CD4-positive, alpha-beta T cell treated with Interleukin-4 for 4 hours (primary cell): ENCODE measurements at regions not wholly inside any gene's neighbourhood (a gene's known extent, or its start where the extent isn't known, plus 50 kb on each side); places are given as distances from the start of the nearest gene placed in this dataset.

Source experiments
- DNase-seq: peaks from one replicate; pipeline ENCODE4 v3.0.0-alpha.2; 2020

DNA sequence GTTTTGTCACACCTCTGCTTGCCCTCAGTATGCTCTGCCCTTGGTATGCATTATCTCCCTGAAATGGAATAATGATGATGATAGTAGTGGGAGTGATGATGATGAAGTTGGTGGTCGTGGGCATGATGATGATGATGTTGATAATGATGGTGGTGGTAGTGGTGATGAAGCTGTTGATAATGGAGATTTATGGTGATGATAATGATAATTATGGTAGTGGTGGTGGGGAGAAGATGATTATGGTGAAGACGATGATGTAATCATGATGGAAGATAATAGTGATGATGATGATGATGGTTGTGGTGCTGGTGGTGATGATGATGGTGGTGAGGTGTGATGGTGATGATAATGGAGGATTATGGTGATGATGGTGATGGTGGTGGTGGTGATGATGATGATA is 390.1 kb upstream of the EEF2KMT start:
- no peak for DNase-seq

DNA sequence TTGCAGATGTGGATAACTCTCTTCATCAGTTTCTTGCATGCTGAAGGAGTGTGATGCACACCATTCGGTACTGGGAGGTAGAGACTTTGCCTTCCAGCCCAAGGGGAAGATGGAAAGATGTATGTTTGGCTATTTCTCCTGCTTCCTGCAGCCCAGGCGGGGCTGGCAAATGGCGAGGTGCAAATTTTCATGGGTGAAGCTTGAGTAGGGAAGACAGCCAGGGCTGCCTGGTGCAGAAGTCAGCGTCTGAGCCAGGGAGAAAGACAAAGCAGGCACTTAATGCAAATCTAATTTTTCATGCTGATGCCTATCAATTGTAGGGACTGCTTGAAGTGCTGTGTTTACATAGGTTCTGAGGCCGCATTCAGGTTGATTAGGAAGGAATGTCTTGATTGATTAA is 384.7 kb upstream of the EEF2KMT start:
- DNase-seq, result no peak

DNA sequence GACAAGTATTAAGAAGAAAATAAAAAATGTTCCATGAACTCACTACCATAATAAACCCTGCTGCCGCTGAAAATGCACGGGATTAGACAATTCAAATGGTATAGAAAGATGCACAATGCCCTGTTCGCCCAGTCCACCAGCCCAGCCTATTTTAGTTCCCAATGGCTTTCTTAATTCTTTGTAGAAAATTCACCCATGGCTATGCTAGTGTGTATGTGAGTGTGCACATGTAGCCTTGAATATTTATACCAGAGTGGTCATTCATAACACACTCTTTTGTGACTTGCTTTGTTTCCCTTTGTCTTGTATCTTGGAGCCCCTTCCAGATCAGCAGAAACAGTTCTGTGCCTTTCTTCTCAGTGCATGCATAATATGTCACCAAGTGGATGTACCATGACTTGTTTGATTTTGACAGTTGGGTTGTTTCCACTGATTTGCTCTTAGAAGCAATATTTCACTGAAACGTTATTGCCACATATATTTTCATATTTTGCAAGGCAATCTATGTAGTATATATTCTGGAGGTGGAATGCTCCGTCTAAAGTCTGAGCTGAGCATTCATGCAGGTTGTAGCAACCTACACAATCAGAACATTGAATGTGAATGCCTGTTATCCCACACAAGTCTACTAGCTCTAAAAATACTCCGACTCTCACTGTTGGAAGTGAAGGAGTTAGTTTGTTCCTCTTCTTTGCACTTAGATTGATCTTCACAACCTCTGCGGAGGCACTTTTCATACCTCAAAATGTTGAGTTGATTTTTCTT is 383.0 kb upstream of the EEF2KMT start:
- no peak for DNase-seq

DNA sequence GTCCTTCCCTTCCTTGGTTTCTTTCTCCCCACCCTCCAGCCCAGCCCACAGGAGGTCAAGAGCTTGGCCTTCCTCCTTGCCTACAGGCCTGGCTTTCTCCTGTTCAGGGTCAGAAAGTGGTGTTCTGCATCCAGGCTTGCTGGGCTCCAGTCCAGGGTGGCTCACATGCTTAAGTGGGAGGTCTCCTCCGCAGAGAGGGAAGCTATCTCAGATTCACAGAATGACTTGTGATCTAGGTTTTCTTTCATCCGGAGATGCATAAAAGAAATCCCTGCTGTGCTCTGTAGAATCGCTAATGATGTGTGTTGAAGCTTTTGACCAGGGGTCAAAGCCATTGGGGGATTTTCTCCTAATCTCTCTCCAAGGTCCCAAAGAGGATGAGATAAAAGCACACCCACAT is 382.3 kb upstream of the EEF2KMT start:
- DNase-seq, result no peak

DNA sequence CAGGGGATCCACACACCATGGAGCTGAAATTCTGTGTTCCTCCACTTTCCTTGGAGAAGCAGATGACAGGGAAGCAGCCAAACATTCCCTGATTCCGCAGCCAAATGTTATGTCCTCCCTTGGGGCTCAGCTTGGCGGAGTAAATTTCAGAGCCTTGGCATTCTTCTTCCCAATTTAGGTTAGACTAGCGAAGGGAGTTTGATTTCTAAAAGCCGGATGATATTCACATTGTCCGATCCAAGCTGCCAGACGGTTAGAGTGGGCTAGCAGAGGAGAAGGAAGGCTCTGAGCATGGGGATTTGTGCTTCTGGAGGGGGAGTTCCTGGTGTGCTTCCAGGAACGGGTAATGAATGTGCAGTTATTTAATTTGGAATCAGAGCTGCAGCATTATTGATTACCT is 380.4 kb upstream of the EEF2KMT start:
- no peak for DNase-seq

DNA sequence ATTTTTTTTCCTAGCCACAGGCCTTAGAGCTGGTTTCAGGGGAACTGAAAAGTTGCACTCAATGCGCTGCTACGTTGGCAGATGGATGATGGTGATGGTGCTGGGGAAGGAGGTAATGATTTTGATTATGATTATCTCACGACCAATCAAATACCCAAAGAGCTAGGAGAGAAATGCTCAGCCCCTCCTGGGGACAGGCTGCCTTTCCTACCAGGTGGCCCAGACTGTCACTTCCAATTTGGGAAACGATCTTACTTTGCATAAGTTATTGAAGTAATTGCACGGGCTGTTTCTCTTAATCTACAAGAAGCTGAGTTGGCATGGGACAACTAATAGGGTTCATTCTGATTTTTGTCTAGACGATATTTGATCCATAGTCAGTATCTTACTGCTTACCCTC is 379.7 kb upstream of the EEF2KMT start:
- no peak for DNase-seq

DNA sequence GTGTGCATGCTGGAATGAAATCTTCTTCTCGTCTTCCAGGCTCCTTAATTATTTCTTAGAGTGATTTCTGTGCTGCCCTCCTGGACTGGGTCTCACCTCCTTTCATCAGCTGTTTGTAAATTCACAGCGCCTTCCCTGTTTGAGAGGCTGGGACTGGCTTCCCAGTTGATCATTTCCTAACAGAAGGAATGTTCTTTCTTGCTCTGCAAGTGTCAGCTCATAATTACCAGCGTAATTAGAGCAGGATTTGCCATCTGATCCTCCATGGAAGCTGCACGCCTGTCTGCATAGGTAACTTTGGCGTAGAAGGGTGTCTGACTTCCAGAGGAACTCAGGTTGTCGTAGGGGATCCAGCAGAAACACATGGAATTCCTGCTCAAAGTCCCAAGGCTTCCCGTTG is 375.0 kb upstream of the EEF2KMT start:
- no peak for DNase-seq

DNA sequence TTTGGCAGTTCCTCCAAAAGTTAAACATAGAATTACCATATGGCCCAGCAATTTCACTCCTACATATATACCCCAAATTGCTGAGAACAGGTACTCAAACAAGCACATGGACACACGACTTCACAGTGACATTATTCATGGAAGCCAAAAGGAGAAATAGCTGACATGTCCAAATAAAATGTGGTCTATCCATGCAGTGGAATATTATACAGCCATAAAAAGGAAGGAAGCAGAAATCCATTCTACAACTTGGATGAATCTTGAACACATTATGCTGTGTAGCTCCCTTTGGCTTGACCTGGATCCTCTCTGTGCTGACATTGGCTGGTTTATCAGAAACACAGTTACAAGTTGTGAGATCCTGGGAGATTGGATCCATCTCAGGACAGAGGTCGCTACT is 370.9 kb upstream of the EEF2KMT start:
- no peak for DNase-seq

DNA sequence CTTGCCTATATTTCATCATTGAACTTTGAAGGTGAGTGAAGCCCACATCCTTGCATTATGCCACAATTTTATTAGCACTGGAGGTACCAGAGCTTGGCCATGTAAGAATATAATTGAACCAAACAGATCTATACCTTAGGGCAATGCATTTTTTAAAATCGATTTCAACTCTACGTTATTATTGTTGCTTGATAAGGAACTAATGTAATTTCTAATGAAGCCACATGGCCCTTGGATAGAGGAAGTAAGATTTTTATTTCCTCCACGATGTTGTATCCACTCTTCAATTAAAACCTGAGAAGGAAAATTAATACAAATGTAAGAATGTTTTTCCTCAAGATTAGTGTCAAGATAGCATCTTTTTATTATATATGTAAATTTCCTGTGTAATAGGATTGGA is 370.0 kb upstream of the EEF2KMT start:
- DNase-seq, result no peak

DNA sequence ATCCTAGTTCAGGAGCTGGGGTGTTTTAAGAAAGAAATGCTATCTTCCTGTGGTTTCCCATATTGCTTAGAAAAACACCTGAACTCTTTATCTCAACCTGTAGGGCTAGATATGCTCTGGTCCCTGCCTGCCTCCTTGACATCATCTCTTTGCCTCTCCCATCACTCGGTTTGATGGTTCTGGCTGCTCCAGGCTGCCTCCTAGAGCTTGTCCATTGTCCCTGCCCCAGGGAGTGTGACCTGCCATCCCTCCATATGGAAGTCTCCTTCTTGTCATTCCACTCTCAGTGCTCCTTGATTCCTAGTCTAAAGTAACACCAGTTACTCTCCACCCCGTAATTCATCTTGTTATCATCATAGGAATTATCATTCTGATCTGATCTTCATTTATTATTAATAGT is 369.0 kb upstream of the EEF2KMT start:
- no peak for DNase-seq

DNA sequence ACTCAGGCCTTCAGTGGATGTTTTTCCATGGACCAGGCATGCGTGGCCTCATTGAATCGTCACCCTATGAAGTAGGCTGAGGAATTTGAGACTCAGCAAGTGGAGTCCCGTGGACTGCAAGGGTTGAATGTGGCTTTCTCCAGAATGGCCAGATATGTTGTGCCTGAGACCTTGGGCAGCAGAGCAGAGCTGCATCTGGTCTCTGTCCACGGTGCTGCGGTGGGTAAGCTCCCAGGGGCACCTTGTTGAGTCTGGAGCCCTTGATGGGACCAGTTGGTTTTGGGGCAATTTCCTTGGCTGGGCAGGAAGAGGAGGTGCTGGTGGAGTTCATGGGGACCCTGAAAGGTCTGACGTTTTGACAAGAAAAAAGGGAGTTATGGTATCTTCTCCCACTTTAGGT is 368.1 kb upstream of the EEF2KMT start:
- DNase-seq, result no peak

DNA sequence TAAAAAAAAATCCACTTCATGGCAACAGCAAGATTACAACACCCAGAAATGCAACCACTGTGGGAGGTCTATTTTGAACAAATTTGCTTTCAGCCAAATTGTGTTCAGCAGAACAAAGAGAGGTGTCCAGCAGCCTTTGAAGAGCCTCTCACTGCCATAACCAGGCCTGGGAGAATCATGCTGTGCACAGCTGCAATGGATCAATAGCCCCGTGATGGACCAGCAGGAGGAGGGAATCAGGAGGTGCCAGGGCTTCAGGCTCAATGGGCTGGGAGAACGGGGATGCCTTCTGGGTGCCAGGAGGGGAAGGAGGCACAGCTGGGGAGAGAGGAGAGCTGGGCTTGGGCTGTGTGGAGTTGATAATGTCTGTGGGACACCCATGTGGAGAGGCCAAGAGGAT is 366.2 kb upstream of the EEF2KMT start:
- no peak for DNase-seq

DNA sequence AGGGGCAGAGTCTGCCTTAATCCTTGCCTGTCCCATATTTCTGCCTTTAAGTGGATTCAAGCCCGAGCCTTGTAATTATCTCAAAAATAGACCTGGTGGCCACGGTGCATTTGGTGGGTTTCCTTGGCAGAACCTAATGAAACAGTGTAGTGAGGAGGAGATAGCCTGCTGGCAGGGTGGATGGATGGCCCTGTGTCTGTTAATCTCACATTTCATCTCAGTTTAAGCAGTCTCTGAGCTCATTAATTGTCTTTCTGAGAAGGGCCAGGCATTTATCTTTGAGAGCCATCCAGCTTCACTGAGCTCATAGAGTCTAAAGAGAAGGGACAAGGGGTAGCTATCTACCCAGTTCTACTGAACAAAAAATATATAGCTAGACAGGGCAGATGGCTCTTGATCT is 364.0 kb upstream of the EEF2KMT start:
- no peak for DNase-seq

DNA sequence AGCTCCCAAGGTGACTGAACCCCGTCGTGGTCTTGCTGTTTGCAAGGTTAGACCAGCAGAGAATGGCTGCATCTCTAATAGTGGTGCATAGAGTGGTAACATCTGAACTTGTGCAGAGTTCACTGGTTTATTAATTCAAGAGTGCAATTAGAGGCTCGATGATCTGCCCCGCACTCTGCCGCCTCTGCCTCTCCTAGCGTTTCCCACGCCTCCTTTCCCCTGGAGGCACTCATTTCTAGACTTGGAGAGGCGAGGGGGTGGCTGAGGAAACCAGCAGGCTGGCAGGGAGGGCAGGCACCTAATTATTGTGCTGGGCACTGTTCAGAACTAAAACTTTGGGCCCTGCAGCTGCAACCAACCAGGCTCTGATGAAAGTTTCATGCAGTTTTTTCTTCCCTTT is 363.5 kb upstream of the EEF2KMT start:
- DNase-seq, result no peak

DNA sequence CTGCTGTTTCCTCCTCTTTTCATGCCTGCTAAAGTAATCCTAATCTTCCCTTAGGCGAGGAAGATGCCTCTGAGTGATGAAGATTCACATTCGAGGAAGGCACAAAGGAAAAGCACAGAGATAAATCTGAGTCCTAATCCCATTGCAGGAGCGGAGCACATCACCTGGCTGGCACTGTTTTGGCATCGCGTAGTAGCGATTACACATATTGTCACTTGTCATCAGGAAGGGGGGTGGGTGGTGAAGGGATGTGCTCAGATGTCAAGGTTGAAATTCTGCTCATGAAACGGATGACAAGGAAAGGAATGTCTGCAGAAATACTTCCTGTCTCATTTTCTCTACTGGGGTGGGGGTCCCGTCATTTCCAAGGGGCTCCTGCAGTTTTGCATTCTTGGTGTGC is 363.1 kb upstream of the EEF2KMT start:
- DNase-seq, result no peak

DNA sequence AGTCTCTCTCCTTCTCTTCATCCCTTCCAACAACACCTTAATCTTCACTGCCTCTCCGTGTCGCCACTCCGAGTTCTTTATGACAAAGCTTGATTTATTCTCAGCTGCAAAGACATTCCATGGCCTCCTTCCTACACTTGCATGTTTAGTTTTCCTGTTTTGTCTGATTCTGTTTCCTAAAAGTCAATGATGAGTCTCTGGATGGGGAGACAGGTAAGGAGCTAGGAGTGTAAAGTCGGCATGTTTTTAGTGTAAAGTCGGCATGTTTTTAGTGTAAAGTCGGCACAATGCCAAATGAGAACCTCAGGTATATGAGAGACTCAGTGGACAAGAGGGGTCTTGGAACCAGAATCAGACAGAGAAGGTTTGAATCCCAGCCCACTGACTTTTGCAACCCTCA is 362.3 kb upstream of the EEF2KMT start:
- no peak for DNase-seq

DNA sequence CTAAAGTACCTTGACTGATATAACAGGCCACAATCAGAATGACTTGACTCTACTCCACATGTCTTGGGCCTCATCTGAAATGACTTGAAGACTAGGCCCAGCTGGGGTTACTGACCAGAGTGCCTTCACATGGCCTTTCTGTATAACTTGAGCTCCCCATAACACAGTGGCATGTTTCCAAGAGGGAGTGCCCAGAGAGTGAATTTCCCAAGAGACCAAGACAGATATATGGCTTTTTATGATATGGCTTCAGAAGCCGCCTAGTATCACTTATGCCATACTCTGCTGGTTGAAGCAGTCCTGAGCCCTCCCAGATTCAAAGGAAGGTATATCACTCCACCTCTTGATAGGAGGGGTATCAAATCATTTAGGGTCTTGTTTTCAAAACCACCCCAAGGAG is 357.5 kb upstream of the EEF2KMT start:
- DNase-seq, result no peak

DNA sequence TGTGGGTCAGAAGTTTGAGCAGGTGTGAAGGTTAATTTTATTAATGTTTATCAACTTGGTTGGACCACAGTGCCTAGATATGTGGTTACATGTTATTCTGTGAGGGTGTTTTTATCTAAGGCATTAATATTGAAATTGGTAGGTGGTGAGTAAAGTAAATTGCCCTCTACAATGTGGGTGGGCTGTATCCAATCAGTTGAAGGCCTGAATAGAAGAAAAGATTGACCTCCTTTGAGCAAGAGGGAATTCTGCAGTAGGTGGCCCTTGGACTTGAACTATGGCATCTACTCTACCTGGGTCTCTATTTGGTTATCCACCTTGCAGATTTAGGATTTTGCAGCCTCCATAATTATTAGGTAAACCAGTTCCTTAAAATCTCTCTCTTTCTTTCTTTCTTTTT is 356.8 kb upstream of the EEF2KMT start:
- no peak for DNase-seq

DNA sequence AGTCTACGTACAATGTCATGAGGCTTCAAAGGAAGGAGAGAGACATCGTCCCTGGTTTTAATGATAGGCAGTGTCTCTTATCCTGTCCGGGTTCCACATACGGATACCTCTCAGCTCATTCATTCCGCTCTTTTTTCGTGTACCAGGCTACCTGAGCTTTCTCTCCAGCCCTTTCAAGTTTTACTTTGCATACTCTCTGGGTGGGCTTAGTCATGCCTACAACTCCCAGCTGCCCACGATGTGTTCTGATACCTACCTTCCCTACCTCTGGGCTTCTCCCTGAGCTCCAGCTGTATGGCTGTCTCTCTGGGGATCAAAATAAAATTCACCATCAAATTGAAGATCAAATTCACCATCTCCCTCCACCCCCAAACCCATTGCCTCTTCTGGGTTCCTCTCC is 354.0 kb upstream of the EEF2KMT start:
- DNase-seq, result no peak

DNA sequence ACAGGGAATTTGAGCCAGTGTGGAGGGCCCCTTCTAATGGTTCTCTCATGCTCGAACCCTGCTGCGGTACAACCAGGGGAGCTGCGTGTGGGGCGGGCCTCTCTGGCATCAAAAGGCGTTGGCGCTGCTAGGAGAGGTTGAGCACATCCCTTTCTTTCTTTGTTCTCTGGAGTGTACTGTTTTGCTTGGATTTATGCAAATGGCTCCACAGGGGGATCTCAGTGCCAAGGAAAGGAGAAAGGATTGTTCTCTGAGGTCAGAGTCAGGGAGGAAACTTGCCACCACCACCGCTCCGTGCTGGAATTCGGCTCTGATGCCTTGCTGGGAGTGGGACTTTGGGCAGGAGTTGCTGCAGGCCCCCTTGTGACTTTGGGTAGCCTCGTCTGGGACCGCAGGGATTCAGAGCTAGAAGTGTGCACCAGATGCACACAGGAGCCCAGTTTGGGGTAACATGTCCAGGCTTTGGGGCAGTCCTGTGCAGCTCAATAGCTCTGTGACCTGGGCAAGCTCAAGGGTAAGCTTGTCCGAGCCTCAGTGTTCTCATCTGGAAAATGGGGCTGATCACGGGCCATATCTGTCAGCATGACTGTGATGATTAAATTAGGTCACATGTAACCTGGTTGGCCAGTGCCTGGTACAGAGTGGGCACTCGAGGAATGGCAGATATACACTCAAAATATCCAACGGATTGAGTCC is 353.0 kb upstream of the EEF2KMT start:
- DNase-seq, result no peak

DNA sequence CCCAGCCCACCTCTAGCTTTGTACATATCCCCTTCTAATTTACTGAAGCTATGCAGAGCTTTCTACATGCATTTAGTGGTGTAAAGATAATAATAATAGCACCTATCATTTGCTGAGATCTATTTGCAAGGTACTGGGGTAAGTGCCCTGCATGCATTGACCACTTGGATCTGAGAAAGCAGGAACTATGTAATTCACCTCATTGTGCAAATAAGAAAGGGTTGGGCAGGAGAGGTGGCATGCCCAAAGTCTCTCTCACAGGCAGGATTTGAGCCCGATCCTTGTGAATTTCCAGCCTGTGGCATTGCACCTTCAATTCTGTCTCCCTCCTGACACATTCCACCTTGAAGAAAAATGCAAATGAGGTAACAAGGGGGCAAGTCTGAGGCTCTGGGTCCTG is 352.3 kb upstream of the EEF2KMT start:
- no peak for DNase-seq

DNA sequence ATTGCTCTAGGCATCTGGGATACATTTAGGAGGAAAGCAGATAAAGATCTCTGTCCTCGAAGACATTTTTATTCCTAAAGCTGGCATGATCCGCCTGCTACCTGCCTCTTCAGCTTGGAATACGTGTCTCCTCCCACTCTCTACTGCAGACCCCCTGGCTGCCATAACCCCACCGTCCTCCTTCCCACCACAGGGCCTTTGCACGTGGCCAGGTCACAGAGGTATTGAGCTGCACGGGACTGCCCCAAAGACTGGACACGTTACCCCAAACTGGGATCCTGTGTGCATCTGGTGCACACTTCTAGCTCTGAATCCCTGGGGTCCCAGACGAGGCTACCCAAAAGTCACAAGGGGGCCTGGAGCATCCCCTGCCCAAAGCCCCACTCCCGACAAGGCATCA is 351.2 kb upstream of the EEF2KMT start:
- DNase-seq, result no peak

DNA sequence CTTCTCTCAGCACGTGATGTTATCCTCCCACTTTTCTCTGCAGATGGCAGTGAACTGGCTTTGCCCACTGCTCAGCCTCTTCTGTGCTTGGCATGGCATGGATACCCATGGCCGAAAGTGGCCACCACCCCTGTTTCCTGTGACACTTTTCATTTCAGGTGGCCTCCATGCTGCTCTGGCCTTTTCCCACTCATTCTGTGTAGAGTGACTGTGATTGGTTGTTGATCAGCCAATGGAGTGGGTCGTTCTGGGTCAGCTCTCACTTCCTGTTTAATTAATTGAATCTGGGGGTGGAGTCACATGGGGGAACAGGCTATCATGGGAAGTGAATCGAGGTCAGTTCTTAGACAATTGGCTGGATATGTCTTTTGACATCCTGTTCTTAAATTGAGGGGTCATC is 350.1 kb upstream of the EEF2KMT start:
- no peak for DNase-seq

DNA sequence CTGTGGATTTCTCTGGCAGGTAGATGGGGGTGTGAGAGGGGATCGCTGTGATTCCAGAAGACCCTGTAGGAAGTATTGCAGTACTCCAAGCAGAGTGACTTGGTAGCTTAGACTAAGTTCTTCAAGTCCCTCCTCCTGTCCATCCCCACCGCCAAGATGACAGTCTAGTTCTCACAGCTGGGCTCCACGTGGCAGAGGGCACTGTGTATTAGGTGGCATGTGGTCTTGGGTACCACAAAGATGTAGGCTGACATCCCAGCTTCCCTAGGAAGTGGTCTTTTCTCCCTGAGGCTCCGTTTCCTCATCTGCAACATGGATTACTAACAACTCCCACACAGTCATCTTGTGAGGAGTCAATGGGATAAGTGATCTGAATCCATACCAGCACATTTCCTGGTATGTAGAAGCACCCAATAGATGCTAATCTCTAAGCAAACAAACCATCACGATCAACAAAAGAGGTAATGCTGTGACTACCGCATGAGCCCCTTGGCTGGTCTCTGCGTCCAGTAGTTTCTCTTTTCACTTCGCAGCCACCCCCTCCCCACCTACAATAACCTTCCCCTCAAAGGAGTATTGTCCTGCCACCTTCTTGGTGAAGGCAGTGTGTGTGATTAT is 349.1 kb upstream of the EEF2KMT start:
- DNase-seq, result no peak

DNA sequence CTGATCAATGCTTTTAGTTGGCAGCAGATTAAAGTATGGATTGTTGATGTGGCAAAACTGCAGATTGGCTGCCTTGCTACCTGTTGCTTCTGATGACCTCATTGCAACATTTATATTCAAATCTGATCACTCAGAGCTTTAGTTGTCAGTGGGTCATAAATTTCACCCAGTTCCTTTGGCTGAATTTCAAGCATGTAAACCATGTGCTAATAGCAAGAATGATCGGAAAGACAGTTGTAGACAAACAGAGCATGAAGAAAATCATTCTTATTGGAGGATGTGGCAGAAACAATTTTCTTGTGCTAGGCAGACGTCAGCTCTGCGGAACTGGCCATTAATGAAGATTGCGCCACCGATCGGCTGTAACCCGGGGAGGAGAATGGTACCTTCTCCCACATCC is 346.6 kb upstream of the EEF2KMT start:
- DNase-seq, result no peak
